Skeletal muscle cell (primary cell): ENCODE measurements at regions not wholly inside any gene's neighbourhood (a gene's known extent, or its start where the extent isn't known, plus 50 kb on each side); places are given as distances from the start of the nearest gene placed in this dataset.
A peak's percentile ranks its signal among the peaks of the same experiment; 100 is the strongest.

Experiments
- DNase-seq: peaks from one replicate; pipeline ENCODE4 v3.0.0-alpha.2; 2010; ENCODE audit warnings: low read depth
- H3K4me3 ChIP-seq: 2 replicates; pipeline ENCODE4 v1.5.1; 2011; ENCODE audit warnings: low read depth, mild to moderate bottlenecking, control low read depth, low read length, moderate library complexity

DNA sequence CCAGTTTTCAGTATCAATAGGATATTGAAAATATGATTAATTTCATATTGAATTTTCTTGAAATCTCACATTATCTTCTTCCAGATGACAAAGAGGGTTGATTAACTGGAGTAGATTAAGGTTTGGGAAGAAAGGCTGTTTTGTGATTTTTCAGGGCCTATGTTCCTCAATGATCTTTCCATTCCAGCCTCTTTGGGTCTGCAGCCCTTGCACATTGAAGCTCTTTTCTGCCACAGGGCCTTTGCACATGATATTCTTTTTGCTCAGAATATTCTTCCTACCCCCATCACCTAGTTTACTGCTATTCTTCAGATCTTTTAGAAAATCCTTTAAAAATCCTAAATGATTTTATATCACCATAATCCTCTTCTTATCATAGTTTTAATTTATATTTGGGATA, 449.6 kb downstream of the PLCL1 start:
- DNase-seq: no peak
- H3K4me3 ChIP-seq: no peak overlapping the region

- DNase-seq: no peak
- no peak overlapping the region for H3K4me3 ChIP-seq
Observed at GRCh38 chr2:198252472-198252871, 448.1 kb downstream of the PLCL1 start.

GRCh38 chr2:198242093-198242492, 437.7 kb downstream of the PLCL1 start:
- H3K4me3 ChIP-seq: no peak overlapping the region
- no peak for DNase-seq

GRCh38 chr2:198238429-198238828, 434.0 kb downstream of the PLCL1 start:
- DNase-seq: no peak
- no peak overlapping the region for H3K4me3 ChIP-seq

DNA sequence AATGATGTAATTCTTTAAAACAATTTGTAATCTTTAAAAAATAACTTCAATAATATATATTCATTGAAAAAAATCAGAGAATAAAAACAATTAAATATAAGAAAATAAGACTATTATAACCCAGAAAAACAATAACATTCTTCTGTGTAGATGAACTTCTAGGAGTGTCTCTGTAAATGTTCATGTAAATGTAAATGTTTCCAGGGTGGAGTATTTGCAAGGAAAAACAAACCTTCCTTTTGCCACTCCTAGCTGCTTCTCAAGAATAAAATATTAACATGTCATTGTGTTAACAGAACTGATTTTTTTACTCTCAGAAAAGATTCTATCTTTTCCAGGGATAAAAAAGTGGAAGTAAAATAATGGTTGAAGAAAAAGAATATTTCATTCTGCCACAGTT, 431.9 kb downstream of the PLCL1 start:
- DNase-seq: no peak
- H3K4me3 ChIP-seq: no peak overlapping the region

DNA sequence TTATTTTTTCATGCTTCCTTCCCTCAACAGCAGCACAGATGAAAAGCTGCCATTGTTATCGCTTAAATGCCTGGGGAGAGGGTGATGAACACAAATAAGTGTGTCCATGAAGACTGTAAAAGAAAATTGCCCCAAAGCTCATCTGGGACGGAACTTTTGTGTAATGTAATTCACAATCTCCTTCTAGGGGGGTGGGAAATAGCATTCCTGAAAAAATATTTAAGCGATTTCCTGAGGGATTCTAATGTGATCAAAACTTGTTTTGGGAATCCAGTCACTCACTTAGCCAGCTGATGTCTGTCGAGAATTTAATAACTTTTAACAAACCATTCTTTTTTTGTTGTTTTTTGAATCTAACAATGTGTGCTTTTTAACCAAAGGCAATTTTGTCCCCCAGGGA, 427.9 kb downstream of the PLCL1 start:
- no peak for DNase-seq
- no peak overlapping the region for H3K4me3 ChIP-seq

- DNase-seq: no peak
- no peak overlapping the region for H3K4me3 ChIP-seq
Observed at GRCh38 chr2:198231562-198231961, 427.2 kb downstream of the PLCL1 start.

GRCh38 chr2:198220763-198221610, 416.6 kb downstream of the PLCL1 start:
- no peak for DNase-seq
- no peak overlapping the region for H3K4me3 ChIP-seq

- DNase-seq: no peak
- no peak overlapping the region for H3K4me3 ChIP-seq
Observed at GRCh38 chr2:198219292-198219691, 414.9 kb downstream of the PLCL1 start.

- peak; percentile 22 for DNase-seq
- no peak overlapping the region for H3K4me3 ChIP-seq
Observed at GRCh38 chr2:198214114-198214596, 409.8 kb downstream of the PLCL1 start.

- no peak for DNase-seq
- H3K4me3 ChIP-seq: no peak overlapping the region
Observed at GRCh38 chr2:198213253-198213652, 408.9 kb downstream of the PLCL1 start.

GRCh38 chr2:198211706-198212105, 407.3 kb downstream of the PLCL1 start:
- no peak overlapping the region for H3K4me3 ChIP-seq
- no peak for DNase-seq

GRCh38 chr2:198203336-198204069, 399.1 kb downstream of the PLCL1 start:
- DNase-seq: no peak
- no peak overlapping the region for H3K4me3 ChIP-seq
